ENCODE measurements at regions not wholly inside any gene's neighbourhood (a gene's known extent, or its start where the extent isn't known, plus 50 kb on each side); places are given as distances from the start of the nearest gene placed in this dataset.

DNA sequence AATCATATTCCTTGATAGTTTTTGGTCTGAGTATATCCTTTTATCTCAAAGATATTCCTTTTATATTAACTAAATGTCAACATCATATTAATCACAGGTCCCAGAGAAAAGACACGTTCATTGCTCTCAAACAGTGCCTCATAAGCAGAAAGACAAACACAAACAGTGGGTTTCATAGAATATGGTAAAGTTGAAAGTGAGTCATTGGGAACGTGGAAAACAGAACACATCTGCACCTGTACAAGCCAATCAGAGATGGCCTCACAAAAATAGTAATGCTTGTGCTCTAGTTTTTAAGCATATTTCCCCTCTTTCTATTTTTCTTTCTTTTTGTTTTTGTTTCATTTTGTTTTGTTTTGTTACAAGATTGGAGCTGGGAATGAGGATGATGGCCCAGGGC is 328.4 kb upstream of the MAP2 start:
- TF ChIP-seq EZH2 (IDR thresholded peaks at IDR 0.05; ENCODE audit: borderline replicate concordance, low read depth, low read length, severe bottlenecking): no peak
- TF ChIP-seq, protein P1, sequence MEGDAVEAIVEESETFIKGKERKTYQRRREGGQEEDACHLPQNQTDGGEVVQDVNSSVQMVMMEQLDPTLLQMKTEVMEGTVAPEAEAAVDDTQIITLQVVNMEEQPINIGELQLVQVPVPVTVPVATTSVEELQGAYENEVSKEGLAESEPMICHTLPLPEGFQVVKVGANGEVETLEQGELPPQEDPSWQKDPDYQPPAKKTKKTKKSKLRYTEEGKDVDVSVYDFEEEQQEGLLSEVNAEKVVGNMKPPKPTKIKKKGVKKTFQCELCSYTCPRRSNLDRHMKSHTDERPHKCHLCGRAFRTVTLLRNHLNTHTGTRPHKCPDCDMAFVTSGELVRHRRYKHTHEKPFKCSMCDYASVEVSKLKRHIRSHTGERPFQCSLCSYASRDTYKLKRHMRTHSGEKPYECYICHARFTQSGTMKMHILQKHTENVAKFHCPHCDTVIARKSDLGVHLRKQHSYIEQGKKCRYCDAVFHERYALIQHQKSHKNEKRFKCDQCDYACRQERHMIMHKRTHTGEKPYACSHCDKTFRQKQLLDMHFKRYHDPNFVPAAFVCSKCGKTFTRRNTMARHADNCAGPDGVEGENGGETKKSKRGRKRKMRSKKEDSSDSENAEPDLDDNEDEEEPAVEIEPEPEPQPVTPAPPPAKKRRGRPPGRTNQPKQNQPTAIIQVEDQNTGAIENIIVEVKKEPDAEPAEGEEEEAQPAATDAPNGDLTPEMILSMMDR (IDR thresholded peaks at IDR 0.05; ENCODE audit: borderline replicate concordance, extremely low read depth, low read length, poor library complexity, severe bottlenecking): no peak
- Histone ChIP-seq H3K4me3 (ENCODE audit: low read depth in 1 of 2, low read length in 2 of 2) (no peak overlapping the region), H3K4me2 (ENCODE audit: insufficient read depth, low read length) (no peak overlapping the region), H3K27ac (ENCODE audit: low read length) (no peak overlapping the region), H2AFZ (ENCODE audit: low read depth, low read length) (no peak overlapping the region), H4K20me1 (ENCODE audit: insufficient read depth, low read length) (no peaks in the 10 kb centered on the region), H3K27me3 (ENCODE audit: insufficient read depth, low read length, poor library complexity) (no peaks in the 10 kb centered on the region), H3K9ac (ENCODE audit: low read depth, low read length) (no peak overlapping the region), H3K36me3 (ENCODE audit: insufficient read depth, low read length) (no peaks in the 10 kb centered on the region), H3K9me3 (ENCODE audit: insufficient read depth, low read length, severe bottlenecking) (no peaks in the 10 kb centered on the region), H3K4me1 (ENCODE audit: insufficient read depth, low read length) (no peaks in the 10 kb centered on the region), H3K79me2 (ENCODE audit: insufficient read depth, low read length) (no peaks in the 10 kb centered on the region)
- no peak for ATAC-seq (ENCODE audit: insufficient read depth, low read depth)
- DNase-seq: no peak

DNA sequence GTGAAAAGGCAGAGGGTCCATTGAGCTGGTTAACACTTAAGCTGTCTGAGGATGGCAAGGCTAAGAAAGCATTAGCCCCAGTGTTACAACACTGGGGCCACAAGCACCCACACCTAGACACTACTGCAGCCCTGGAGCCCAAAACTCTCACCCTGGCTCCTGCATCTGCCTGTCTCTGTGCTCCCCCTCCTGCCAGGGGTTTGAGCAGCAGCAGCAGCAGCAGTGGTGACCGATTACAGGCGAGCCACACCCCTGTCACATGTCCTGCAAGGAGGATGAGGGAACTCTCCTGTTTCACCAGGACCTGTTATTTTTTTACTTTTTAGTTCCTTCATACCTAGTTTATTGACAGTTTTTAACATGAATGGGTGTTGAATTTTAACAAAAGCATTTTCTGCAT is 326.7 kb upstream of the MAP2 start:
- Histone ChIP-seq H3K79me2 (ENCODE audit: insufficient read depth, low read length) (no peaks in the 10 kb centered on the region), H3K36me3 (ENCODE audit: insufficient read depth, low read length) (no peaks in the 10 kb centered on the region), H3K4me3 (ENCODE audit: low read depth in 1 of 2, low read length in 2 of 2) (no peak overlapping the region), H4K20me1 (ENCODE audit: insufficient read depth, low read length) (no peaks in the 10 kb centered on the region), H3K9me3 (ENCODE audit: insufficient read depth, low read length, severe bottlenecking) (no peaks in the 10 kb centered on the region), H2AFZ (ENCODE audit: low read depth, low read length) (no peak overlapping the region), H3K4me1 (ENCODE audit: insufficient read depth, low read length) (no peaks in the 10 kb centered on the region), H3K27ac (ENCODE audit: low read length) (no peak overlapping the region), H3K9ac (ENCODE audit: low read depth, low read length) (no peak overlapping the region), H3K27me3 (ENCODE audit: insufficient read depth, low read length, poor library complexity) (no peaks in the 10 kb centered on the region), H3K4me2 (ENCODE audit: insufficient read depth, low read length) (no peak overlapping the region)
- no peak for TF ChIP-seq EZH2 (IDR thresholded peaks at IDR 0.05; ENCODE audit: borderline replicate concordance, low read depth, low read length, severe bottlenecking)
- TF ChIP-seq, protein P1 (IDR thresholded peaks at IDR 0.05; ENCODE audit: borderline replicate concordance, extremely low read depth, low read length, poor library complexity, severe bottlenecking): no peak
- DNase-seq (no peak), ATAC-seq (ENCODE audit: insufficient read depth, low read depth) (no peak)

DNA sequence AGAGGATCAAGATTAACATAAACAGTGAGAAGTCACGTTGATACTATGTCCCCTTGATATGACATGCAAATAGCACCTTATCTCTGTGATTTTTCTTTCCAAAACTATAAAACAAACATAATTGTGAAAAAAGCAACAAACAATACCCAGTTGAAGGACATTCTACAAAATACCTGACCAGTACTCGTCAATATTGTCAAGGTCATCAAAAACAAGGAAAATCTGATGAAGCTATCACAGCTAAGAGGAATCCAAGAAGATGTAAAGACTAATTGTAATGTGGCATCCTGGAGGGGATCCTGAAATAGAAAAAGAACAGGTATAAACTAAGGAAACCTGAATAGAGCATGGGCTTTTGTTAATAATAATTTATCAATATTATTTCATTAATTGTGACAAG is 321.5 kb upstream of the MAP2 start:
- H3K9me3 ChIP-seq (ENCODE audit: insufficient read depth, low read length, severe bottlenecking): no peaks in the 10 kb centered on the region
- H3K4me3 ChIP-seq (ENCODE audit: low read depth in 1 of 2, low read length in 2 of 2): no peak overlapping the region
- H3K27ac ChIP-seq (ENCODE audit: low read length): no peak overlapping the region
- ATAC-seq (ENCODE audit: insufficient read depth, low read depth) (no peak), DNase-seq (no peak)
- no peak overlapping the region for H3K9ac ChIP-seq (ENCODE audit: low read depth, low read length)
- no peaks in the 10 kb centered on the region for H3K79me2 ChIP-seq (ENCODE audit: insufficient read depth, low read length)
- H2AFZ ChIP-seq (ENCODE audit: low read depth, low read length): no peak overlapping the region
- H3K27me3 ChIP-seq (ENCODE audit: insufficient read depth, low read length, poor library complexity): no peaks in the 10 kb centered on the region
- H3K4me1 ChIP-seq (ENCODE audit: insufficient read depth, low read length): no peaks in the 10 kb centered on the region
- no peaks in the 10 kb centered on the region for H3K36me3 ChIP-seq (ENCODE audit: insufficient read depth, low read length)
- H3K4me2 ChIP-seq (ENCODE audit: insufficient read depth, low read length): no peak overlapping the region
- no peaks in the 10 kb centered on the region for H4K20me1 ChIP-seq (ENCODE audit: insufficient read depth, low read length)
- TF ChIP-seq EZH2 (IDR thresholded peaks at IDR 0.05; ENCODE audit: borderline replicate concordance, low read depth, low read length, severe bottlenecking): no peak
- TF ChIP-seq, protein P1 (IDR thresholded peaks at IDR 0.05; ENCODE audit: borderline replicate concordance, extremely low read depth, low read length, poor library complexity, severe bottlenecking): no peak

DNA sequence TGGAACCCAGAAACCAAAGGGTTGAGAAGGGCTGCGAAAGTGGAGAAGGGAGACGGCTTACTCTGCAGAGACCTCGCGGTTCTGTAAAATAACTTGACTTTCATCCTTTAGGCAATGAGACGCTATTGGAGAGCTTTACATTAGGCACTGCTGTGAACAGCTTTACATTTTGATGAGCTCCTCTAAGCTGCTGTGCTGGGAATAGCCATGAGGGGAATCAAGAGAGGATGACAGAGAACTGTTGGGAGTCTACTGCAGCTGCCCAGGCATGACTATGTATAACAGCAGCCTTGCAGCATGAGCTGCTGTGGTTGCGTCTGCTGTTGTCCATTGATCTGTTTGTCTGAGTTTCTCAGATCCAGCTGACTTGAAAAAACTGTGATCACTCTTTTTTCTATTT is 310.8 kb upstream of the MAP2 start:
- no peak for TF ChIP-seq EZH2 (IDR thresholded peaks at IDR 0.05; ENCODE audit: borderline replicate concordance, low read depth, low read length, severe bottlenecking)
- TF ChIP-seq, protein P1 (IDR thresholded peaks at IDR 0.05; ENCODE audit: borderline replicate concordance, extremely low read depth, low read length, poor library complexity, severe bottlenecking): no peak
- H3K79me2 ChIP-seq (ENCODE audit: insufficient read depth, low read length): no peaks in the 10 kb centered on the region
- no peaks in the 10 kb centered on the region for H3K9me3 ChIP-seq (ENCODE audit: insufficient read depth, low read length, severe bottlenecking)
- H2AFZ ChIP-seq (ENCODE audit: low read depth, low read length): no peak overlapping the region
- H3K9ac ChIP-seq (ENCODE audit: low read depth, low read length): no peak overlapping the region
- H4K20me1 ChIP-seq (ENCODE audit: insufficient read depth, low read length): no peaks in the 10 kb centered on the region
- no peaks in the 10 kb centered on the region for H3K4me1 ChIP-seq (ENCODE audit: insufficient read depth, low read length)
- H3K36me3 ChIP-seq (ENCODE audit: insufficient read depth, low read length): no peaks in the 10 kb centered on the region
- ATAC-seq (ENCODE audit: insufficient read depth, low read depth) (no peak), DNase-seq (no peak)
- no peaks in the 10 kb centered on the region for H3K27me3 ChIP-seq (ENCODE audit: insufficient read depth, low read length, poor library complexity)
- H3K4me3 ChIP-seq (ENCODE audit: low read depth in 1 of 2, low read length in 2 of 2): no peak overlapping the region
- H3K27ac ChIP-seq (ENCODE audit: low read length): no peak overlapping the region
- H3K4me2 ChIP-seq (ENCODE audit: insufficient read depth, low read length): no peak overlapping the region

Measured in DND-41 (cell line).